Glomerular visceral epithelial cell (primary cell): ENCODE measurements at regions not wholly inside any gene's neighbourhood (a gene's known extent, or its start where the extent isn't known, plus 50 kb on each side); places are given as distances from the start of the nearest gene placed in this dataset.
A peak's percentile ranks its signal among the peaks of the same experiment; 100 is the strongest.

Experiments
- DNase-seq: peaks from one replicate; pipeline ENCODE4 v3.0.0-alpha.2; 2016; ENCODE audit errors: extremely low spot score

DNA sequence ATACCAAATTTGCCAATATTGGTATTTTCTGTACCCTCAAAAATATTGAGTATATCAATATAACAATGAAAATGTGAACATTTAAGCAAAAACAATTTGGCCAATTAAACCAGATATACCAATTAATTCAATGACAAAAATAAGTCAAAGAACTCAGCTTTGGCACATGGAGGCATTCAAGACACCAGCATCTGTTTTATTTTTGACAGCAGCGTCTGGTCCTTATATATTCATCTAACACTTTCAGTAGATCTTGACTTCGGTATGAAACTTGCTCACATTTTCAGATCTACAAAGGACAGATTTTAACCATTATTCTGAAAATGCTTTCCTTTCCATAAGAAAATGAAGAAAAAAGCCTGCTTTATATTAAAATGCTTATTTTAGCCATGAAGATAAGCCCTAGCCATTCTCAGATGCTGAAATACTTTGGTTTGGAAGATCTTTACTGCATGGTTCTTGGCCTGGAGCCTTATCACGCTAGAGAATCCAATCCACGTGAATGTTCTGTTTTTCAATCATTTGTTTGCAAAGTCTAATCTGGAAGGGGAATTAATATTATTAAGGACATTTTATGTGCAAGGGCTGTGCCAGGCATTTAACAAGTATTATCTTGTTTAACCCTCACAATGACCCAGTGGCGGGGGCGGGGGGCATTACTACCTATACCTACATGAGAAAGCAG lies 132.2 kb downstream of the DLEU7 start:
- no peak for DNase-seq

DNA sequence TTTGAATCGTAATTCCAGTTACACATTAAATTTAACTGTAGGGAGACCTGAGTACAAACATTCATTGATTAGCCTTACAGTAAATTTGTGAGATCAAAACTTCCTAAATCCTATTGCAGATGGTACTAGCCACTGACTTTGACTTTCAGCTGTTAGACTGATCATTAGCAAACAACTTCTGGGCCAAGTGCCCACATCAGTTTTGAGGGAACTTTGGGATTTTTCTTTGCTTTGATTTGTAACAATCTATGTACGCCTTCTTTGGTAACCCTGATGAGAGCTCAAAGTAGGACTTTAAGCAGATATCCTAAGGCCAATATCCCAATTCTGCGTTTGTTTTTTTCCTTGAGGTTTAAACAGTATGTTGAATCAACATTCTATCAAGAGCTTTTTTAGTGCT lies 131.5 kb downstream of the DLEU7 start:
- no peak for DNase-seq

DNA sequence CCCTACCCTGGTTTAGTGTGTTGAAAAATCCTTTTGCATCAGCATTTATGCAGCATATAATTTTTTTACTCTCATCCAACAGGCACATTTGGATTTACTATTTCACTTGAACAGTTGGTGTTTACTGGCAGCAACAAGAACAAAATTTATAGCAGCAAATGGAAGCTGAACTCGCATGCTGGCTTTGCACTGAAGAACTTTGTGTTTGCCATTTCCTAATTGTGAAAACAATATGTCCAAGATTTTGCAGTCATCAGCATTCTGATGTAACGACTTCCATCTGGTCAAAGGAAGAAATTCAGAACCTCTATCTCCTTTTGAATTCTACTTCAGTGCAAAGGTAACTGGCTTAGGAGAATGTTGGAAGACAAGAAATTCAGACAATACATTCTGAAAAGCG lies 131.0 kb downstream of the DLEU7 start:
- DNase-seq: no peak

DNA sequence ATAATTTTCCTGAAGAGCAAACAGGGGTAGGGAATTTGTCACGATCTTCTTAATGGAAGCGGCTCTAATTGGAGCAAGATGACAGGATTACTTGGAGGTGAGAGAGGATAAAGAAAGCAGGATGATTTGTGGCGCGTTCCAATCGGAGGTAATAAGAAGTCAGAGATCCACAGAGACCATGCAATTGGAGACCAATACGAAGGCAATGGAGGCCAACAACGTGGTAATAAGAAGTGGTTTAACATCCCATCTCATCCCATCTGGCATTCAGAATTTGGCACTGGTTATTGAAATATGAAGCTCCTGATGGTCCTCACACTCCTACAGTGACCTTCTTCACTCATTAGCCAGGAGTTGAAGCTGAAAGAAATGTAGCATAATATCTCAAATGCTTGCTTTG lies 130.6 kb downstream of the DLEU7 start:
- DNase-seq: no peak

DNA sequence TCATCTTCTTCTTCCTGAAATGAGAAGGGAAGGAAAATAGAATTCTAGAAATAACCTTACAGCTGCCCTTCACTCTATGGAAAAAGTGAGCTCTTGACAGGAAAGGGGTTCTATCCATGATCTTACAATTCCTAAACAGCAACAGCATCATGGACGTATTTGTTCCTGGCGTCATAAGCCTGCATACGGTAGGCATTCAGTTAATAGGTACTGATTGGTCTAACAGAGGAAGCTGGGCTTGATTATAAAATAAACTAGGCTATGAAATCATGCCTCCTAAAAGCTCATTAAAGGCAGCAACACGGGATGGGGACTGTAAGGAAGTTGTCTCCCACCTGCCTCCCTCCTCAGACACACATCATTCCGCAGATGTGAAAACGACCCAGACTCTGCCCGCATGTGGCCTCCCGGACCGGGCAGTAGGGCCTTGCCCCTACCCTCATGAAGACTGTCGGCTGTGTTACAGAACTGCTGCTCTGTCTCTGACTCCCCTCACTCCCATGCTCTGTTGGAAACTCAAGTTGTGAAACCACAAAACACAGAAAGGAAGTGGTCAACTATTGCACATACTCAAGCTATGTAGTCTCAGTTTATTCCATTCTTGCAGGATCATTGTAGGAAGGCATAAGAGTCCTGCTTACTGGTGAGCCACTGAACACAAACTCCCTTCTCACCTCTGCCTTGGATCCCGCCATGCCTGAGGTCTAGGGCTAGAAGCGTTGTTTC lies 129.8 kb downstream of the DLEU7 start:
- DNase-seq: peak; percentile 89

DNA sequence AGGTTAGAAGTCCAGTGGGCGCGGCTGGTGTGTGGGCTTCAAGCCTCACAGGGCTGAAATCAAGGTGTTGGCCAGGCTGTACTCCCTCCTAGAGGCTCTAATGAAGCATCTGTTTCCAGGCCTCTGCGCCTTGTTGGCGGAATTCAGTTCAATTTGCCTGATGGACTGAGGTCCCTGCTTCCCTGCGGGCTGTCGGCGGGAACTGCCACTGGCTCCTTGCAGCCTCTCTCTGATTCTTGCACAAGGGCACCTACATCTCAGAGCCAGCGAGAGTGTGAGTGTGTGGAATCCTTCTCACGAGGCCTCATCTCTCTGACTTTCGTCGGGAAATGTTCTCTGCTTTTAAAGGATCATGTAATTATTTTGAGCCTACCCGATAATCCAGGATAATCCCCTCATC lies 128.6 kb downstream of the DLEU7 start:
- DNase-seq: no peak

DNA sequence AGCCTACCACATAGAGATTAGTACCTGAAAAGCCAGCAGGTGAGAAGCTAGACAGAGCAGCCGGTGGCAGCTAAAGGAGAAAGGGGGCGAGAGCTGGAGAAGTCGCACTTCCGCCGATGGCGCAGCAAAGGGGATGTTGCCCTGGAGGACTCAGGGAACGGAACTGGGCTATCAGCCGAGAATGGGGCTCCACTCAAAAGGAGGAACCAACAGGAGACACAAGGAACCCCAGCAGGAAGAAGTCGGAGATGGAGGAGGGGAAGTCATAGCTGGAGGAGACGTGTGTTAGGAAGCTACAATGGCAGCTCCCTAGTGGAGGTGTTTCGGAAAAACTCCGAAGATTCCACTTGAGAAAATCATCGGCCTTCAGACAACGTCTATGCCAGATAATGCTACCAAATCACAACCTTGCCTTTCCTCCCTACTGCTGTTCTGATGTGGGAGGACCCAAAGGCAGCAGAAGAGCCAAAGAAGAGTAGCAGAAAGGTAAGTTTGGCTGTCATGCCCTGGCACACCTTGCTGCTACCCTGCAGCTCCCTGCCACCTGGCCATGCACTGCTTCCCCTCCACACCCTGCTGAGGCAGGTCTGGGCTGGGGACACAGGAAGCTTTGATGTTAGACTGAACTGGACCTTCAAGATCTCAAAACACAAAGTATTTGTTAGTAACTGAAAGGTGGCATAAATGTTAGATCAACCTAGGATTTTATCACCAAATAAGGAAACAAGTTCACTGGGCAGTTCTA lies 127.9 kb downstream of the DLEU7 start:
- no peak for DNase-seq

DNA sequence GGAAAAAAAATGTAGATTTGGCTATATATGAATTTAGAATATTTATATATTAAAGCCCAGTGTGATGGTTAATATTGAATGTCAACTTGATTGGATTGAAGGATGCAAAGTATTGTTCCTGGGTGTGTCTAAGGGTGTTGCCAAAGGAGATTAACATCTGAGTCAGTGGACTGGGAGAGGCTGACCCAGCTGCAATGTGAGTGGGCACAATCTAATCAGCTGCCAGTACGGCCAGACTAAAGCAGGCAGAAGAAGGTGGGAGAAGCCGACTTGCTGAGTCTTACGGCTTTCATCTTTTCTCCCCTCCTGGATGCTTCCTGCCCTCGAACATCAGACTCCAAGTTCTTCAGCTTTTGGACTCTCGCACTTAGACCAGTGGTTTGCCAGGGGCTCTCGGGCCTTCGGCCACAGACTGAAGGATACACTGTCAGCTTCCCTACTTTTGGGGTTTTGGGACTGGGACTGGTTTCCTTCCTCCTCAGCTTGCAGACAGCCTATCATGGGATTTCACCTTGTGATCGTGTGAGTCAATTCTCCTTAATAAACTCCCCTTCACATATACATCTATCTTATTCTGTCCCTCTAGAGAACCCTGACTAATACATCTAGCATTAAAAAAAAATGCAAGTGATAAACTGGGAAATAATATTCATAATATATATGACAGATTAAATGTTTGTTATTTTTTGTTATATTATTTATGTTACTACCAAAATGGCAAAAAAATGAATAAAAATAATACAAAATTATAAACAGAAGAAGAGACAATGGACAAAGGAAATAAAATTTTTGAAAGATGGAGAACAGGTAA lies 122.4 kb downstream of the DLEU7 start:
- no peak for DNase-seq

DNA sequence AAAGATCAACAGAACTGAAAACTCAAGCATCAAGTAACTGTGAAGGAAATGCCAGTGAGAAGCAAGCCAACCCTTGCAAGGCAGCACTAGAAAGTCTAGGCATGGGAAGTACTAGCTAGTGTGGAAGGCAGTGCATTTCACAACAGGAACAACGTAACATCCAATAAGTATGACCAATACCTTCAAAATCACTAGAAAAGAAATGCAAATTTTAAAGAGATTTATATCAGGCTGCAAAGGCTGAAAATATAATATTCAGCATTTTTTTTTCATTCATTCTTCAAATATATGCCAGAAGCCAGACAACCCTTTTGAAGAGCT lies 121.9 kb downstream of the DLEU7 start:
- DNase-seq: no peak

DNA sequence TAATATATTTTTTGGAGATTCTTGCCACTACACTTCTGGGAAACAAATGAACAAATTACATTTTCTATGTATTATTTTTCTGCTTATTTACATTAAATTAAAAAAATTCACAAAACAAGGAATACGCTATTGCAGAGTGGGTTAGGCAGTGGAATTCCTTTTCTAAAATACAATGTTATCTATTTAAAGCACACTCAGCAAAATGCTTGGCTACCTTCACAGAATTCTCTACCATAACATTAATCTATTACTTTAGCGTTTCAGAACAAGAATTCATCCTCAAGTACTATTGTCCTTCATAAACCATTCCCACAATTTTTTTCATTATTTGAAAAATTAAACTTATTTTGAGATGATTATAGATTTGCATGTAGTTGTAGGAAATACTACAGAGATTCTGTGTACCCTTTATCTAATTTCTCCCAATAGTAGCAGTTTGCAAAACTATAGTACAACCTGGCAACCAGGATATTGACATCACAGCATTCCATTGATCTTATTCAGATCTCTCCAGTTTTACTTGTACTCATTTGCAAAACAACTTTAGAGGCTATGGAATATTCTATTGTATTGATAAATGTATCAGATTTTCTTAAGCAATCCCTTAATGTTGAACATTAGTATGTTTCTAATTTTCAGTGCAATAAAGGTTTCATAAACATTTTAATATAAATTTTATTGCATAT lies 120.9 kb downstream of the DLEU7 start:
- DNase-seq: no peak

DNA sequence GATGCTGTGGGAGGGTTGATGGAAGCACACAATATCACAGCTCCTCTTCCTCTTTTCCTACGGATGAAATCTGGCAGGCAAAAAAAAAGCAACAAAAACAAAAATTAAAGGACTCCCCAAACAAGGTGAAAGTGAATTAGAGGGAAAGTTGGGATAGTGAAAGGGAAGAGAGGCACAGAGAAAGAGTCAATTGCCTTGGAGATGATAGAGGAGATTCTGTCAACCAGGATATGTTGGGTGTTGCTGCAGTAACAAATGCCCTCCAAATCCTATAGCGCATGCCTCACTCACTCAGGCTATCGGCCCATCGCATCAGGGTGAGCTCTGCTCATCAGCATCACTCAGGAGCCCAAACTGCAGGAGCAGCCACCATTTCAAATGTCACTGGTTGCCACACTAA lies 119.1 kb downstream of the DLEU7 start:
- no peak for DNase-seq

DNA sequence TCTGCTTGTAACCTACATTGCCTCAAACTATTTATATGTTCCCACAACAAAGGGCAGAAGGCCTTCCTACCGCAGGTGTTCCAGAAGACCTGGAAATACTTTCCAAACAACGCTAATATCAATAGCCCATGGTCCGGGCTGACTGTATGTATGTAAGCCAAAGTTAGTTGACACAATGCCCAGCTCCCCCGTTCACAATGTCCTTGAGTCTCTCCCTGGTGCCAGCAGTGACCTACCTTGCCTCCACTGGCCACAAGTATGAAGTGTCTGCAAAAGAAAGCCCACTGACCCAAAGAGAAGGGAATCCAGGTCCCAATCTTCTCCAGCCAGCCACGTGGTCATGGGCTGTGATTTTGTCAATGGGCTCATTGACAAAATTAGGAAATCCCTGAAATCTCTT lies 118.6 kb downstream of the DLEU7 start:
- no peak for DNase-seq

DNA sequence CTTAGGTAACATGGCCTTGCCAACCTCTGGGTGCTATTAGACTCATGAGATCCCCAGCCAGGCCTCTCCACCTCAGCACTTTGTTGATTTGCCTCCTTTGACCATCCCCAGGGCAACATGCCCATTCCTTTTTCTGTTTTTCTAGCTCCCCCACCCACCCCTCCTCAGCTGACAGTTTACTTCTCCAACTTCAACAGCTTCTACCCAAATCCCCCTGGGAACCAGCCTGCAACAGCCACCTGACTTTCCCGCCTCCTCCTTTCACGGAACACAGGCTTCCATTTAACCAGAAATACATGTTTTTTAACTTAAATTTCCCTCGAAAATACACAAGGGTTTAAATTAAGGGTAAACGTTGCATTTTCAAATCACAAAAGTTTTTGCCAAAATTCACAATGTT lies 117.3 kb downstream of the DLEU7 start:
- DNase-seq: no peak

DNA sequence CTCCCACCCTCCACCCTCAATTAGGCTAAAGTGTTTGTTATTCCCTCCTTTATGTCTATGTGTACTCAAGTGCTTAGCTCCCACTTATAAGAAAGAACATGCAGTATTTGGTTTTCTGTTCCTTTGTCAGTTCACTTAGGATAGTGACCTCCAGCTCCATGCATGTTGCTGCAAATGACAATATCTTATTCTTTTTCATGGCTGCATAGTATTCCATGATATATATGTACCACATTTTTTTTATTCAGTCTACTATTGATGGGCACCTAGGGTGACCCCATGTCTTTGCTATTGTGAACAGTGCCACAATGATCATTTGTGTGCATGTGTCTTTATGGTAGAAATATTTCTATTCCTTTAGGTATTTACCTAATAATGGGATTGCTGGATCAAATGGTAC lies 114.3 kb downstream of the DLEU7 start:
- DNase-seq: no peak

DNA sequence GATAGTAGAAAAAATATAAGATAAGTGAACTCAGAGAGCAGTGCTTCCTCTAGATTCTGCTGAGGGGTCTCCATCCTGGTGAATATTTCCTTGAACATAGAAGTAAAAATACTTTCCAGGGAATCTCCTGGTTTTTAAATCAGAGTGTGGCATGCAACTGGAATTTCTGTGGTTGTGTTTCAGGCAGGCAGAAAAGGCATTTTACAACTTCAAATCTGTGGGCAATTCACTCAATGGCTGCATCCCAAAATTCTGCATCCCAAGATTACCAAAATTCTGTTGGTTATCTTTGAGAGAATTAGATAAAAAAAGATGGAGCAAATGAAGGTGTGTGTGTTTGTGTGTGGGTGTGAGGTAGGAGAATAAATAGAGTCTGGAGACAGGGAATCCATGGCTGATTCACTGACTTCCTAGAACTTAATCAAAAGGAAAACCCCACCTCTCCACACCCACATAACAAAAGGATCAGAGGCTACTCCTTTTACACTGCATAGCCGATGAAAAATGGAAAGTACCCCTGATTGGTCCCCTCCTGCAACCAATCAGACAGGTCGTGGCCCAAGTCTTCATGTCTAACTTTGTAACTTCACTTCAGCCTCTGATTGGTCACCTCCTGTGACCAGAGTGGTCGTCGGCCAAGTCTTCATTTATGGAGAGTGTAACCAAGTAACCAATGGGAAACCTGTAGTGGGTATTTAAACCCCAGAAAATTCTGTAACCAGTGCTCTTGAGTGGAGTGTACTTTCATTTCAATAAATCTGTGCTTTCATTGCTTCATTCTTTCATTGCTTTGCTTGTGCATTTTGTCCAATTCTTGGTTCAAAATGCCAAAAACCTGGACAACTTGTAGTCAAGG lies 112.8 kb downstream of the DLEU7 start:
- DNase-seq: no peak

DNA sequence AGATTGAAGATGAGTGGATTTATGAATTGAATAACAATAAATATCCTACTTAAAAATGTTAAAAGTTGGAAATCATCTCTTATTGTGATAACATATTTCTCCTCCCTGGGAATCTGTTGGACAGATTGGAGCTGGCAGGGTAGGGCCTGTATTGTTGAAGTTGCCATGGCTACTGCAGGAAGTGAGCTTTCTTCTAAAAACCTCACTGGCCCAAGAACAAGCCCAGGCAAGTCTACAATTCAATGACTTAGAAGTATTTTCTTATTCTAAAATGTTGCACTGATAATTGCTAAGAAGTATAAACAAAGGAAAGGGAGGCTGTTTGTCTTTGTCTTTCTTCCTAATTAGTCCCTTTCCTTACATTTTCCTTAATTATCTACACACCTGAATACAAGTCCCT lies 112.1 kb downstream of the DLEU7 start:
- DNase-seq: peak; percentile 54

DNA sequence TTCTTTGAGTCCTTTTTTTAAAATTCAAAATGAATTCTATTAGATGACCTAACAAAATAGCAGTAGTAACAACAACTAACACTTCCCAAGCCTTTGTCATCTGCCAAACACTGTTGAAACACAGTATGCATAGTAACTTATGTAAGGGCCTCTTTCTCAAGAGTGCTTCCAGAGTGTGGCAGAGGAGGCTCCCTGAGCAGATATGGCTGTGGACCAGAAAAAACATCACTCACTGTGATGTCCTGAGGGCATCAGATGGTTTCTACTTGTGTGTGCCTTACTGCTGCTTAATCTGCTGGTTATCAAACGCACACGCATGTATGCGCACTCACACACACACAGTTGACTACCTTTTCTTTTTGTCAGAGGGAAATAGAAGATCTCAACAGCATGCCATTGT lies 110.8 kb downstream of the DLEU7 start:
- DNase-seq: no peak

DNA sequence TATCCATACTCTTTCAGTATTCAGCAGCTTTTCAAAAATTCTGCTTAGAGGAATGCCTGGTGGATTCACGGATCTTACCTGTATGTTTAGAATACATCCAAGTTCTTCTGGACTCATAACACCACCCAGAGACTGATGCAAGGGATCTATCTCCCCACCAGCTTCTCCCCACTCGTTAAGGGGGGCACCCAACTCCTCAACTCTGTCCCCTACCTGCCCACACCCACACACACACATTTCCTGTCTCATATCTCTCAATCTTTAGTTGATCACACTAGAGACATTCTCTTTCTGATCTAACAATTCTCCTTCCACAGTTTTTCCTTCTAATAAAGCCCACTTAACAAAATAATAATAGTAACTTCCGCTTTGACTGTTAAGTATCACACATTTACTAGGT lies 110.1 kb downstream of the DLEU7 start:
- DNase-seq: no peak

DNA sequence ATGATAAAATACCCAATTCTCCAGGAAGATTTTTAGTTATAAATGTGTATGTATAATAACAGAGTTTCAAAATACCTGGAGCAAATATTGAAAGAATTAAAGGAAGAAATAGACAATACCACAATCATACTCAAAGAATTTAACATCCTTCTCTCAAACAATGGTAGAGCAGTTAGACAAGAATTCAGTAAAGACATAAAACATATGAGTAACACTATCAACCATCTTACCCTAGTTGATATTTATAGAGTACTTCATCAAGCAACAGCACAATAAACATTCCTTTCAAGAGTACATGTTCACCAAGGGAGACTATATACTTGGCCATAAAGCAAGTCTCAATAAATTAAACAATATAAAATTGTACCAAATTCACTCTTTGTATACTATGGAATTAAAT lies 108.4 kb downstream of the DLEU7 start:
- DNase-seq: no peak

DNA sequence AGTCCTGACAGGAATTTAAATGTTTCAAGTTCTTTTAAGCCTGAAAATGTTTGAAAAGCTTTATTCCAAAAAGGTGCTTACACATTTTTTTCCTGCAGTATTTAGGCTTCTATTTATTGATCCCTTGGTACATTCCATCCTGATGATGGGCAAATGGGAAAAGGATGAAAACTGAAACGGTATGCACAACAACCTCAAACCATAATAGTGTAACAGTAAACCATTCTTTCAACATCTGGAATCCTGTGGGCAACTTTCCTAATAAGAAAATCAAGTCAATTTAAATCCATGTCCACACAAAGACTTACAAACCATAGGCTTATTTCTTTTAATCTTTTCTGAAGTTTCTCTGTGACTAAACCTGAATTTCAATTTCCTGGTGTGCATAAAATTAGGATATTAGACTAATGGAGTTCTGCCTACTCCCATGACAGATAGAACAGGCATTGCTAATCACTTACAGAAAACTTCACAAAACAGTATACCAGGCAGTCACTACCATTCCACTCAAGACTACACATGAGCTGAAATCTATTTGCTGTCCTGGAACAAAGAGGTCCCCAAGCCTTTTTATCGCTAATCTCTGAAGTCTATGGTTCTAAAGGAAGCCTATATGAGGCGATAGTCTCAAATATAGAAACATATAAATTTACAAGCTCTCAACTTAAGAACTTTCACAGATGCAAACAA lies 103.3 kb downstream of the DLEU7 start:
- no peak for DNase-seq
